Muscle of back (tissue), 3 donors: ENCODE measurements at regions not wholly inside any gene's neighbourhood (a gene's known extent, or its start where the extent isn't known, plus 50 kb on each side); places are given as distances from the start of the nearest gene placed in this dataset.

Experiments used
- DNase-seq, 3 donors: peaks; one replicate each; pipeline versions ENCODE4 v3.0.0 to v3.0.0-alpha.2; 2013

GRCh38 chr17:15109608-15110007, 155.5 kb downstream of the PMP22 start:
- DNase-seq: no peak

DNA sequence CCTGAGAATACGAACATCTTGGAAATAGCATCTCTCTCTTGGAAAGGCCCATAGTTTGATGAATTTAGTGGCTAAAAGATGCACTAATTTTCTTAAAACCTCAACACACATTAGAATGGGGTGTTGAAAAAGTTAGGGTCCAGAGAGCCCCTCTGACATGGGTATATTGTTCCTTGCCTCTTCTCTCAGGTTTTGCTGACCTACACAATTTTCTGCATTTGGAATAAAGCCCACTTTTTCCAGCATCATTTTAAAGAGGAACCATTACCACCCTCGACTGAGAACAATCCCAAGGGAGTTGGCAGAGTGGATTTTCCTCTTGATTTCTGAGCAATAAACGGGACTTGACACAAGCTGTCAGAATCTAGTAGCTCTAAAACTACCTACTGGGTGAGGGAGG, 156.1 kb downstream of the PMP22 start:
- no peak for DNase-seq

DNA sequence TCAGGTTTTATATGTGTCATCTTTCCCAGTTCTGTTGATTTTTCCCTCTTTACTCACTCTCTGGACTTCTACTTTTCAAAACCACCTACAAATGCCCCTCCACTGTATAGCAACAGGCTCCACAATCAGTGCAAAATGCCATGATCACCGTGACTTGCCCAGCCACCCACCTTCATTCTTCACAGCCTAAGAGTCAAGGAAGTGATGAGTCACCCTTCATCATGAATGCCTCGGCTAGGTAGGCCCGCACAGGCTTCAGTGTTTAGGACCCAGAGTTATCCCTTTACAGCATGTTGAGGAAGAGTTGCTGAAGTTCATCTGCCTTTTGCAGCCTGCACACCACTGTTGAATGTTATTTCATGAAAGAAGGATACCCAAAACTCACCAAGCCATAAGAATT, 158.6 kb downstream of the PMP22 start:
- DNase-seq: no peak

DNA sequence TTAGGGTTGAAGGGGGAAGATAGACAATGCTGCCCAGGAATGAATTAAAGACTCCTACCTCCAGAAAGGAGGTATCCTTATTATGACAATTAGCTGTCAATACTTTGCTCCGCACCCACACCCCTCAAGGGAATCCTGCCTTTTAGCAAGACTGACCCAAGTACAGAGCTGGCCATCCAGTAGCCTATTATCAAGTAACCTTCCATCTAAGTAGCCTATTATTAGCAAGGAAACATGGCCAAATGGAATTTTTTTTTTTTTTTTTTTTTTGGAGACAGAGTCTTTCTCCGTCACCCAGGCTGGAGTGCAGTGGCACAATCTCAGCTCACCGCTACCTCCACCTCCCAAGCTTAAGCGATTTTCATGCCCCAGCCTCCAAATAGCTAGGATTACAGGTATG, 161.3 kb downstream of the PMP22 start:
- DNase-seq: no peak

GRCh38 chr17:15101175-15101574, 164.0 kb downstream of the PMP22 start:
- no peak for DNase-seq

GRCh38 chr17:15096511-15096910, 168.6 kb downstream of the PMP22 start:
- DNase-seq: no peak

DNA sequence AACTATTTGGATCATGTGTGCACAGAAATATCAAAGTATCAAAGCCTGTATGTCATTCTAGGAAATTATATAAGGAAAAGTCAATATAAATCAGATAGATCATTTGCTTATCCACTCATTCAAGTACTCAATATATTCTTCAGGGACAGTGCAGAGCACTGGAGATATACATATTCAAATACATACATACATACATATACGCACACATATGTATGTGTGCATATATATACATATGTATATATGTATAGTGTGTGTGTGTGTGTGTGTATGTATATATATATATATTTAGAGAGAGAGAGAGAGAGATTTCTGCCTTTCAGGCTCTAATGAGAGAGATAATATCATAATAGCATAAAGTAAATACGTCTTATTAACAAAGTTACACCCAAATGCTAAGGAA, 169.2 kb downstream of the PMP22 start:
- DNase-seq: no peak

- peak in 1 of 3 donors; percentile 13 for DNase-seq
These were observed 172.4 kb downstream of the PMP22 start for GRCh38 chr17:15092762-15093161.

GRCh38 chr17:15092261-15092660, 172.9 kb downstream of the PMP22 start:
- no peak for DNase-seq

DNA sequence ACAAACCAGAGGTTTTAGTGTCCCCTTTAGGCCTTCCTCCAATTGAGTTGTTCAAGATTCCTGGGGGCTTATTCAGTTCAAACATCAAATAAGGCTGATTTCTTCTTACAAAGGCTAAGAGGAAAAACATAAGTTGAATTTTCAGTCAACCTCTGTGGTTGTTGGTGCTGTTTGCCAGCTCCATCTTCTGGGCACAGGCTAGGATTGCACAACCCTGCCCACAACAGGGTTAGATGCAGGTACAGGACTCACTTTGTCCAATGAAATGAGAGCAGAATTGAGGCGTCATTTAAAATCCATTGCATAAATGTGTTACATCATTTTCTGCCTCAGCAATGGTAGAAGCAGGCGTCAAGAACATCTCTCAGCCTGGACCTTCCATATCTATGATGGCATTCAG, 173.3 kb downstream of the PMP22 start:
- DNase-seq: no peak

DNA sequence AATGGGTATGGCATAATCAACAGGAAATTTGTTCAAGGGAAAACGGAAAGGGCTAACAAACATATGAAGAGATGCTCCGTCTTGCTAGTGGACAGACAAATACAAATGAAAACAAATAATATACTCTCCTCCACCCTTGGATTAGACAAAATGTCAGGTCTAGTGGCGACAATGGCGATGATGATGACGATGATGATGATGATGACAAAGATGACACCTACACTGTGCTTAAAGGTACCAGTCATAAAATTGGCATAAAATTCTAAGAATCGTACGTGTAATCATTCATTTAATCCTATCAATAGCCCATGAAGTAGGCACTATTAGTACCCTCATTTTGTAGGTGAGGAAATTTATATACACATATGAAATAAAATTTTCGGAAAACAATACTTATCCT, 174.6 kb downstream of the PMP22 start:
- no peak for DNase-seq

GRCh38 chr17:15087946-15088345, 177.2 kb downstream of the PMP22 start:
- peak in 2 of 3 donors; percentile 10 to 27 for DNase-seq

DNA sequence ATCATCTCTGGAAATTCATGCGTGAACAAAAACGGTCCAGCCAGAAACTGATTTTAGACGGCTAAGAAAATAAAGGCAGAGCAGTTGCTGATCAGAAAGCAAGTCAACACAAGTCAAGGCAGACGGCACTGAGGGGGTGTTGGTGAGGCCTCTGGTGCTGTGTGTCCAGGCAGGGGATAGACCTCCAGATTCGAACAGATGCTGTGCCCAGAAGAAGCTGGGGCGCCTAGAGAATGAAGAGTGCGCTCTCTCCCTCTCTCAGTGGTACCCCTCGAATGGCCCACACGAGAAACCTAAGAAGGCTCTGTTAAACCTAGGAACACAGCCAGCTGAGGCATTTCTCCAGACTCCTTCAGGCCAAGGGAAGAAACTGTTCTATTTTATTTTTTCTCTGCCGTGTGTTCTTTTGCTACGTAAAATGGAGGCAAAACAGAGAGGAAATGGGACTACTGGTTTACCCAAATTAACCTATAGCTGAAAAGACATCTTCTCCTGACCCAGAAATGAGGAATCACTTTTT, 178.3 kb downstream of the PMP22 start:
- DNase-seq: peak in 2 of 3 donors; percentile 38 to 63

- no peak for DNase-seq
These were observed 179.0 kb downstream of the PMP22 start for GRCh38 chr17:15085890-15086677.

DNA sequence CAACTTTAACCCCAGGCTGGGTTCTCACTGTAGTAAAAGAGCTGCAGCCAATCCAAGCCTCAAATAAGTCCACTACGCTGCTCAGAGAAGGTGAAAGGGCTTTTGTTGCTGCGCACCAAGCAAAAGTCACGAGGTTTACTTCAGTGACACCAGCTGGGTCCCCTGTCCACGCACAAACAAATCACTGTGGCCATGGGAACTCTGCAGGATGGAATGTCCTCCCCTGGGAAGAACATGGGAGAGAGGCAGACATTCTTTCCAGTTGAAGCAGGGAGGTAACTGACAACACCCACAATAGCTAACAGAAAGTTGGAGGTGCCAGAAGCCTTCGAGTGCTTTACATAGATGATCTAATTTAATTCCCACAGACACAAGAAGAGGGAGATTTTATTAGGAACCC, 181.9 kb downstream of the PMP22 start:
- peak in 2 of 3 donors; percentile 3 to 13 for DNase-seq

DNA sequence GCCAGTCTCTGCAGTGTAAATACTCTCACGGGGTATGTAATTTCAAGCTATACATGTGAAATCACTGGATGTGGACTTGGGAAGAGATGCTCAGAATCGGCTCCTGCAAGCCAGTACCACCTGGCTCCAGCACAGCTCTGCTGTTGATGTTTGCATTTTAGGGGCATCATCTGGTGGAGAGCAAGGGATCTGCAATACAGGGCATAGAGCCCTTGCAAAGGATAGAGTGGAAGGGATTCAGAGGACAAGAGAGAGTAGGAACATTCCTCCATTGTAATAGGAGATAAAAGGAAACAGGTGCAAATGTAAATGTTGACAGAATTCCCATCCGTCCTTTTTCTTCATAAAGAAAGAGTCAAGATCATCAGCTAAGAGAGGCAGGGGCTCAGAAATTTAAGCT, 184.1 kb downstream of the PMP22 start:
- no peak for DNase-seq

DNA sequence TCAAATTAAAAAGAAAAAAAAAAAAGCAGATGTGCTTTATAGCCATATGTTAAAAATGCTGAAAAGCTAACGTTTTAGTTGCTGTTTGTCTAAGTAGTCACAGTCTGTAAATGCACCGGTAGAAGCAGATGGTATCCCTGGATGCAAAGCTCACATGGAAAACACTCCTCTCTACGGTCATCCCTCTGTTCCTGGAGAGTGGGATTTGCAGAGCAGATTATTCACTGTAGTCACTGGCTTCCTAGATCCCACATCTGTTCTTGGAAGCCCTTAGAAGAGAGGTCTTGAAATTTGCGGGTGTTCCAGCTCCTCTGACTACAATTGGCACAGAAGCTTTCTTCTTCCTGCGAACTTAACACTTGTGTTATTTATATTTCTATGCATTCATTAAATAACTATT, 186.6 kb downstream of the PMP22 start:
- peak in 2 of 3 donors; percentile 19 to 27 for DNase-seq

DNA sequence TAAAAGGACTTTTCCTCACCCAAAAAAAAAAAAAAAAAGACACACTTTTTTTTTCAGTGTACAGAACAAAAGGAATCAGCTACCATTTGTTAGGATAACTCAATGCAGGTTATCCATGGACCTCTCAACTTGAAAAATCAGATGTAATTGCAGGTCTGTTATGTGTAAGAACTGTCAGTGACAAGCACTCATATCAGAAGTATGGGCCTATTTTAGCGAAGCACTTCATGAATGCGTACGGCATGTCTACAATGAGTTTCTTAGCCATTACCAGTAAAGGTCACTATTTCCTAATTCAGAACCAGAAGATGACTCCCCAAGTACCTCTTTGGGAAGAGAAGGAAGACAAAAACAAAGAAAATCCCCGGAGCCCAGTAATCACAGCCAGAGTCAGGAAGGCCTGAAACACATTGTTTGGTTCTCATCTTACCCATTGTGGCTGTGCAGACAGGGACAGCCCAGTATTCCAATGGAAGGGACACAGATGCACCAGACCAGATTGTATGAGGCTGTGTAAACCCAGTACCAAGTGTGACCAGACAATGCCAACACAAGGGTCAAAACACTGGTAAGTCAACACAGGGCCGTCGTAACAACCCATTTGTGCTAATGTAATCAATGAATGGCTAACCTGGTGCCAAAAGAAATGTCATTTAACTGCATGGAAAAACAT, 188.0 kb downstream of the PMP22 start:
- DNase-seq: no peak

GRCh38 chr17:15051933-15052332, 213.2 kb downstream of the PMP22 start:
- no peak for DNase-seq

GRCh38 chr17:15049795-15050160, 215.3 kb downstream of the PMP22 start:
- no peak for DNase-seq

DNA sequence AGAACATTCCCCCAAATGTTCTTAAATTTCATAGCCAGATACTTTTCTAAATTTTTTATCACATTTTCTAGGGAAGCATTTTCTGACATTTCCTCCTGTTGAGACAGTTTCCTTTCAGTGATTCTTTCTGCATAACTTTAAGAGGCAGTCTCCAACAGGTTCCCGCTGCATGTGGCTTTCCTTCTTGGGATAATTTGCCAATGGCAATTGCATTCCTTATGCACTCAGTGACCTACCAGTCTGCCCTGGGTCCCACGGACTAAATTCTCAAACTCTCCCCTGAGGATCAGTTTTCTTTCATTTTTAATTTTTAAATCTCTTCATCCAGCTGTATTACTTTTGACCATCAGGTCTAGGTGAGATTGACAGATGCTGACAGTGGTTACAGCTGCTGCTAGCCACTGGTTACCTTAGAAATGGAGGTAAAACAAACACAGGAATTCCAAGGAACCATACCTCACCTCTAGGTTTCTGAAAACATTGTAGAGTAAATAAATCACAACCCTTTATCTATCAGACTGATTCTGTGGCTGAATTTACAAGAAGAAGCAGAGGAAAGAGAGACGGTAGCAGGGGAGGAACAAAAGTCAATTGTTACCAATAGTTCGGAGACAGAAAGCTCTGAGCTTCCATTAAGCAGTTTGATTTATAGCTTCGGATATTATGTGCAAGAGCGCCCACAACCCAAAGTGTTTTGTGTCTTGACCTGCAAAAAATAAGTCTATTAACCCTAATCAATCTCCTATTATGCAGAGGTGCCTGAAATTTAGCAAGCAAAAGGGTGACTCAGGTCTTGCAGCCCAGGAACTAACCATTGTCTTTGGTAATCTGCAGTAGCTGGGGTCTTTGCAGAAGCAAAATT, 216.0 kb downstream of the PMP22 start:
- DNase-seq: no peak

- no peak for DNase-seq
These were observed 216.7 kb downstream of the PMP22 start for GRCh38 chr17:15048381-15048780.
